ENCODE measurements at regions not wholly inside any gene's neighbourhood (a gene's known extent, or its start where the extent isn't known, plus 50 kb on each side); places are given as distances from the start of the nearest gene placed in this dataset.

DNA sequence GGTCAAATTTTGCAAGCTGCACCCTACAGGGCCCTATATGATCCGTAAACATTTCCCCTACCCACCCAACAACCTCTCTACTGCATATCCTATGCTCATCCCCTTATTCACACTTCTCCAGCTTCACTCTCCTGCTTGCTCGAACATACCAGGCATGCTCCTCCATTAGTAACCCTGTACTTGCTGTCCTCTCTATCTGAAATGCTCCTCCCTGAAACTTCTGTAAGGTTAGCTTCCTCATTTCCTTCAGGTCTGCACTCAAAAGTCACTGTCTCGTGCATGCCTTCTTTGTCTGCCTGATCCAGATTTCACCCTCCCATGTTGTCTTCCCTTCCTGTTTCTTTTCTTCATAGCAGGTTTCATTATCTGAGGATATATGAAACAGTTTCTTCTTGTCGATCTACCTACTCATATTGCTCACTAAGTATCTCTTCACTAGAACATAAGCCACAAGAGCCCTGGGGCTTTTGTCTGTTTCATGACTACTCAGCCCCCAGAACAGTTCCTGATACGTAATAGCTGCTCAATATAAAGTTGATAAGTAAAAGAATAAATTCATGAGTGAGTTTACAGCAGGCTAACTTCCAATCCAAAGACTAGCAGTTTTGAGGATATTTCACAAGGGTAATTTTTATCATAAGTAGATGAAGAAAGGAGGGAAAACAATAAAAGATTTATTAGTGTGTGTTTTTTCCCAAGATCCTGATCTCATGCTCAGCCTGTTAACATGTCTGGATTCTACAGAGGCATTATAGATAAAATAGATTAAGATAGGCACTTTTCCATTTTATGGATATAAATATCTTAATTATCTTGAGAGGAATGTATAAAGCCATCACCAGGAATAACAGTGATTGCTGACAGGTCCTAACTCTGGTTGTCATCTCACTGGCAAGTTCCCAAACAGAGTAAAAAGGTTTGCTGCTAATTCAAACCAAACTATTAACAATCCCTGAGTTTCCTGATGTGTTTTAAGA is 392.5 kb upstream of the ESRRG start:
- RAD21 ChIA-PET (ENCODE audit: unreplicated experiment) = no interaction called here
- BruUV-seq (replicated peaks) = no TSS peak
- Histone ChIP-seq H3K27ac (ENCODE audit: control insufficient read depth, insufficient read depth) (no peak overlapping the region), H3K9ac (ENCODE audit: control insufficient read depth, insufficient read depth, low read length) (no peak overlapping the region), H3K79me2 (ENCODE audit: control insufficient read depth, insufficient read depth, low read length) (no peaks in the 10 kb centered on the region), H4K20me1 (ENCODE audit: control insufficient read depth, insufficient read depth) (no peaks in the 10 kb centered on the region), H2AFZ (ENCODE audit: control insufficient read depth, low read depth, low read length) (no peak overlapping the region), H3K36me3 (ENCODE audit: control insufficient read depth in 2 of 2, insufficient read depth in 2 of 2, low read length in 1 of 2) (no peaks in the 10 kb centered on the region), H3K4me2 (ENCODE audit: control insufficient read depth, insufficient read depth) (no peak overlapping the region), H3K27me3 (replicated peaks in 1 of 2; ENCODE audit: control insufficient read depth in 2 of 2, insufficient read depth in 2 of 2, low read length in 1 of 2) (no peaks in the 10 kb centered on the region), H3K4me1 (ENCODE audit: control insufficient read depth, insufficient read depth, low read length) (no peaks in the 10 kb centered on the region), H3K9me3 (replicated peaks; ENCODE audit: control insufficient read depth, insufficient read depth, low read length) (no peaks in the 10 kb centered on the region), H3K4me3 (no peak overlapping the region)
- no peak for ATAC-seq
- no peak for FAIRE-seq
- SMC1A ChIA-PET (ENCODE audit: uncharacterized antibody, unreplicated experiment) = no interaction called here
- TF ChIP-seq TCF12 (IDR thresholded peaks at IDR 0.05; ENCODE audit: low read depth, low read length) = no peak
- TF ChIP-seq, protein P1, sequence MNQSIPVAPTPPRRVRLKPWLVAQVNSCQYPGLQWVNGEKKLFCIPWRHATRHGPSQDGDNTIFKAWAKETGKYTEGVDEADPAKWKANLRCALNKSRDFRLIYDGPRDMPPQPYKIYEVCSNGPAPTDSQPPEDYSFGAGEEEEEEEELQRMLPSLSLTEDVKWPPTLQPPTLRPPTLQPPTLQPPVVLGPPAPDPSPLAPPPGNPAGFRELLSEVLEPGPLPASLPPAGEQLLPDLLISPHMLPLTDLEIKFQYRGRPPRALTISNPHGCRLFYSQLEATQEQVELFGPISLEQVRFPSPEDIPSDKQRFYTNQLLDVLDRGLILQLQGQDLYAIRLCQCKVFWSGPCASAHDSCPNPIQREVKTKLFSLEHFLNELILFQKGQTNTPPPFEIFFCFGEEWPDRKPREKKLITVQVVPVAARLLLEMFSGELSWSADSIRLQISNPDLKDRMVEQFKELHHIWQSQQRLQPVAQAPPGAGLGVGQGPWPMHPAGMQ (IDR thresholded peaks at IDR 0.05; ENCODE audit: borderline replicate concordance) = no peak
- no peak for TF ChIP-seq BHLHE40 (IDR thresholded peaks at IDR 0.05; ENCODE audit: borderline replicate concordance in 1 of 2, low read depth in 2 of 2, low read length in 1 of 2)
- no peak for TF ChIP-seq FOS (IDR thresholded peaks at IDR 0.05; ENCODE audit: borderline replicate concordance, extremely low read depth, insufficient read length)
- POLR2A ChIA-PET = no interaction called here
- 21% methylated on average over 5 of the region's 5 CpGs for WGBS (ENCODE audit: insufficient coverage, insufficient replicate concordance, low lambda C conversion rate, missing lambda C conversion rate)
- CTCF ChIA-PET = no interaction called here
- DNase-seq (ENCODE audit: low read depth, low spot score) = no peak
- intact Hi-C loops (cut with micrococcal nuclease; ENCODE audit: unreplicated experiment) = no loop called here
- in situ Hi-C loops (cut with MboI) = no loop called here

- ATAC-seq (no peak), DNase-seq (ENCODE audit: low read depth, low spot score) (no peak), FAIRE-seq (no peak)
- Histone ChIP-seq H2AFZ (ENCODE audit: control insufficient read depth, low read depth, low read length) (no peak overlapping the region), H3K4me2 (ENCODE audit: control insufficient read depth, insufficient read depth) (no peak overlapping the region), H3K9me3 (replicated peaks; ENCODE audit: control insufficient read depth, insufficient read depth, low read length) (no peaks in the 10 kb centered on the region), H3K27ac (ENCODE audit: control insufficient read depth, insufficient read depth) (no peak overlapping the region), H3K79me2 (ENCODE audit: control insufficient read depth, insufficient read depth, low read length) (no peaks in the 10 kb centered on the region), H3K36me3 (ENCODE audit: control insufficient read depth in 2 of 2, insufficient read depth in 2 of 2, low read length in 1 of 2) (no peaks in the 10 kb centered on the region), H3K9ac (ENCODE audit: control insufficient read depth, insufficient read depth, low read length) (no peak overlapping the region), H4K20me1 (ENCODE audit: control insufficient read depth, insufficient read depth) (no peaks in the 10 kb centered on the region), H3K4me3 (no peak overlapping the region), H3K4me1 (ENCODE audit: control insufficient read depth, insufficient read depth, low read length) (no peaks in the 10 kb centered on the region), H3K27me3 (replicated peaks in 1 of 2; ENCODE audit: control insufficient read depth in 2 of 2, insufficient read depth in 2 of 2, low read length in 1 of 2) (no peaks in the 10 kb centered on the region; a peak in 1 of 4 replicates)
- BruUV-seq (replicated peaks) = no TSS peak
- intact Hi-C loops (cut with micrococcal nuclease; ENCODE audit: unreplicated experiment) = no loop called here
- CTCF ChIA-PET = no interaction called here
- WGBS (ENCODE audit: insufficient coverage, insufficient replicate concordance, low lambda C conversion rate, missing lambda C conversion rate) = 26% methylated on average over 1 of the region's 1 CpG
- RAD21 ChIA-PET (ENCODE audit: unreplicated experiment) = no interaction called here
- SMC1A ChIA-PET (ENCODE audit: uncharacterized antibody, unreplicated experiment) = no interaction called here
- in situ Hi-C loops (cut with MboI) = no loop called here
- POLR2A ChIA-PET = no interaction called here
- TF ChIP-seq CHD1 (IDR thresholded peaks at IDR 0.05; ENCODE audit: low read depth, low read length) (no peak), CREM (IDR thresholded peaks at IDR 0.05; ENCODE audit: low read depth) (no peak), STAT1 (conservative IDR thresholded peaks at IDR 0.05) (no peak), IKZF2 (IDR thresholded peaks at IDR 0.05) (no peak), NR2C2 (IDR thresholded peaks at IDR 0.05; ENCODE audit: borderline replicate concordance, control insufficient read depth, insufficient read length, low read depth) (no peak), DPF2 (IDR thresholded peaks at IDR 0.05) (no peak), ZNF384 (IDR thresholded peaks at IDR 0.05; ENCODE audit: borderline replicate concordance, low read depth, low read length) (no peak), MEF2B (IDR thresholded peaks at IDR 0.05; ENCODE audit: partially characterized antibody, poor library complexity, severe bottlenecking) (no peak)
- TF ChIP-seq, protein P2, sequence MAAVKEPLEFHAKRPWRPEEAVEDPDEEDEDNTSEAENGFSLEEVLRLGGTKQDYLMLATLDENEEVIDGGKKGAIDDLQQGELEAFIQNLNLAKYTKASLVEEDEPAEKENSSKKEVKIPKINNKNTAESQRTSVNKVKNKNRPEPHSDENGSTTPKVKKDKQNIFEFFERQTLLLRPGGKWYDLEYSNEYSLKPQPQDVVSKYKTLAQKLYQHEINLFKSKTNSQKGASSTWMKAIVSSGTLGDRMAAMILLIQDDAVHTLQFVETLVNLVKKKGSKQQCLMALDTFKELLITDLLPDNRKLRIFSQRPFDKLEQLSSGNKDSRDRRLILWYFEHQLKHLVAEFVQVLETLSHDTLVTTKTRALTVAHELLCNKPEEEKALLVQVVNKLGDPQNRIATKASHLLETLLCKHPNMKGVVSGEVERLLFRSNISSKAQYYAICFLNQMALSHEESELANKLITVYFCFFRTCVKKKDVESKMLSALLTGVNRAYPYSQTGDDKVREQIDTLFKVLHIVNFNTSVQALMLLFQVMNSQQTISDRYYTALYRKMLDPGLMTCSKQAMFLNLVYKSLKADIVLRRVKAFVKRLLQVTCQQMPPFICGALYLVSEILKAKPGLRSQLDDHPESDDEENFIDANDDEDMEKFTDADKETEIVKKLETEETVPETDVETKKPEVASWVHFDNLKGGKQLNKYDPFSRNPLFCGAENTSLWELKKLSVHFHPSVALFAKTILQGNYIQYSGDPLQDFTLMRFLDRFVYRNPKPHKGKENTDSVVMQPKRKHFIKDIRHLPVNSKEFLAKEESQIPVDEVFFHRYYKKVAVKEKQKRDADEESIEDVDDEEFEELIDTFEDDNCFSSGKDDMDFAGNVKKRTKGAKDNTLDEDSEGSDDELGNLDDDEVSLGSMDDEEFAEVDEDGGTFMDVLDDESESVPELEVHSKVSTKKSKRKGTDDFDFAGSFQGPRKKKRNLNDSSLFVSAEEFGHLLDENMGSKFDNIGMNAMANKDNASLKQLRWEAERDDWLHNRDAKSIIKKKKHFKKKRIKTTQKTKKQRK (IDR thresholded peaks at IDR 0.05; ENCODE audit: low read depth, low read length) = no peak
Observed at GRCh38 chr1:217109928-217110327, 386.7 kb upstream of the ESRRG start.

Measured in GM12878 (cell line).